ENCODE measurements at regions not wholly inside any gene's neighbourhood (a gene's known extent, or its start where the extent isn't known, plus 50 kb on each side); places are given as distances from the start of the nearest gene placed in this dataset.
"Not testable (repeated sequence)": the region's sequence is repeated elsewhere in the genome, so short reads cannot be mapped to it uniquely, and the experiment has no call there.

DNA sequence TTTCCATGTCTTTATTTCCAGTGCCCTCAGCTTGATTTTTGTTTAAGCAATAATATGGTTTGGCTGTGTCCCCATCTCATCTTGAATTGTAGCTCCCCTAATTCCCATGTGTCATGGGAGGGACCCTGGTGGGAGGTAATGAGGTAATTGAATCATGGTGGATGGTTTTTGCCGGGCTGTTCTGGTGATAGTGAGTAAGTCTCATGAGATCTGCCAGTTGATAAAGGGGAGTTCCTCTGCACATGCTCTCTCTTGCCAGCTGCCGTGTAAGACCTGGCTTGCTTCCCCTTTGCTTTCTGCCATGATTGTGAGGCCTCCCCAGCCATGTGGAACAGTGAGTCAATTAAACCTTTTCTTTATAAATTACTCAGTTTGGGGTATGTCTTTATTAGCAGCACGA is 559.6 kb upstream of the ADAMTS5 start:
- DNase-seq = no peak

DNA sequence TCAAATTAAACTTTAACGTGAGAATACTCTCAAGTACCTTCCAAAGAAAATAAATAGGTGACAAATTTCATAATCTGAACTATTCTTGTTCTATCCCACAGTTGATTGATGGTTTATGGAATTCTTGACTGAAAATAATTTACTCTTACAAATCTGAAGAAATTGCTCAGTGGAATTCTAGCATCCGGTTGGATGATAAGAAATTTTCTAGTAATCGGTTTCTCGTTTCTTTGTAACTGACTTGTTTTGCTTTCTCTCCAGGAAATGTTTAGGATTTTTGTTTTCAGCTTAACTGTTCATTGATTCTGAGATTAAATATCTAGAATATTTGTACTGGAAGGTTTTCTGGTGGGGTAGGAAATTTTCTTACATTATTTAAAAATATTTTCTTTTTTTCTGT is 558.9 kb upstream of the ADAMTS5 start:
- no peak for DNase-seq

DNA sequence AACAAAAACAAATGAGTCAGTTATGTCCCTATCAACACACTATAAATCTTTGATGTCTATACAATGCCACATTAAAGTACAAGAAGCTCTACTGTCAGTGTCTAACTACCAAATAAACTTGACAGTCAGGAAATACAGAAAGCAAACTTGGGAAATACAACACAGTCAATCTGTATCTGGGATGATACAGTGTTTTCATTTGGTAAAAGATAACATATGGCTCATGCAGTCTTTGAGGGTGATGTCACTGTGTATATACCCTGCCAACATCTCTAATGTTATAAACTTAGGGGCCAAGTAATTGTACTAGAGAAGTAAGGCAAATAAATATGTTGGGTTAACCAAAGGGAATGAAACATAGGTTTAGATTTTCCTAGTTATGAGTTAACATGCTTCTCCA is 552.5 kb upstream of the ADAMTS5 start:
- DNase-seq = no peak

DNA sequence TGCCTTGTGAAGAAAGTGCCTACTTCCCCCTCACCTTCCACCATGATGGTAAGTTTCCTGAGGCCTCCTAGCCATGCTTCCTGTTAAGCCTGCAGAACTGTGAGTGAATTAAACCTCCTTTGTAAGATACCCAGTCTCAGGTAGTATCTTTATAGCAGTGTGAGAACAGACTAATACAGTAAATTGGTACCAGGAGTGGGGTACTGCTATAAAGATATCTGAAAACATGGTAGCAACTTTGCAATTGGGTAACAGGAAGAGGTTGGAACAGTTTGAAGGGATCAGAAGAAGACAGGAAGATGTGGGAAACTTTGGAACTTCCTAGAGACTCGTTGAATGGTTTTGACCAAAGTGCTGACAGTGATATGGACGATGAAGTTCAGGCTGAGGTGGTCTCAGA is 550.3 kb upstream of the ADAMTS5 start:
- DNase-seq = not testable (repeated sequence)

DNA sequence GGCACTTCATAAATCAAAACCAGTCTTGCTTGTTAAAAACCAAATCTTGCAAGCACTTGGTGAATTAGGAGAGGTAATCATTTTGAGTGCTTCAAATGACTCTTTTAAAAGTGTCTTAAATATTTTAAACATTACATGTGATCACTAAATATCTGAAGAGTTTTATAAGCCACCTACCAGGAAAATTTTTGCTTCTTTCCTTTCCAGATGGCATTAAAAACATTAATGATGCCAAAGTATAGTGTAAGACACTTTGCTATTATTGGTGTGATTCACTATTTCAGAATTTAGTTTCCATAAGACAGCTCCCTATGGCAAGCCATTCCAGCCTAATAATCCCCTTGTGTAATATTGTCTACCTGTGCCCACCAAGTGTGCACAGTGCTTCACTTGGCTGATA is 548.8 kb upstream of the ADAMTS5 start:
- no peak for DNase-seq

DNA sequence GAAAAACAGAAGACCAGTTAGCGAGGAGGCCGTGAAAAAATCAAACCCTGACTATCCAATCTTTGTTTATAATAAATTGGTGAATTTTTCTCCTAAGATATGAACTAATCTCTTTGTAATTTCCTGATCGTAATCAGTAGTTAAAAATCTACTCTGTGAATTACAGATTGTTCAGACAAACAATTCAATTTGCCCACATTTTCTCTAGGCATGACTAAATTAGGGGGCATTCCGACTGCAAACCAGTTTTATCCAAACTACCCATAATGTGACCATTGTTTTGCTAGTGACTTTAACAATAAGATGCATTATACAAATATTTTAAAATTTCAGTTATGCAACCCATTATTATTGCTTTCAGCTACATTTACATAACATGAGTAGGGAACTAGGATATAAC is 546.9 kb upstream of the ADAMTS5 start:
- DNase-seq = no peak

DNA sequence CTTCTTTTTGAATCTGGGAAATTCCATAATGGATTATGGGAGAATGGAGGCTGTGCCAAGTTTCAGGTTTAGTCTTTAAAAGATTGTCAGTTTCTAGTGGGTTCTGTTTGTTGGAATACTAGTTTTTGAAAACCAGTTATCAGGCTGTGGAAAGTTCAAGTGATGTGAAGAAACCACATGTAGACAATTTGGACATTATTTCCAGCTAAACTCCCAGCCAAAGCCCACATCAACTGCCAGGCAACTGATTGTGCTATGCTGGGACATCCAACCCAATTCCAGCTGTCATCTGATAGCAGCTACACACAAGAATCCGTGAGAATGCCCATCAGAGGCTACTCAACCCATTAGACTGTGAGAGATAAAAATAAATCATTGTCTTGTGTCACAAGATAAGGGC is 546.1 kb upstream of the ADAMTS5 start:
- DNase-seq = no peak

DNA sequence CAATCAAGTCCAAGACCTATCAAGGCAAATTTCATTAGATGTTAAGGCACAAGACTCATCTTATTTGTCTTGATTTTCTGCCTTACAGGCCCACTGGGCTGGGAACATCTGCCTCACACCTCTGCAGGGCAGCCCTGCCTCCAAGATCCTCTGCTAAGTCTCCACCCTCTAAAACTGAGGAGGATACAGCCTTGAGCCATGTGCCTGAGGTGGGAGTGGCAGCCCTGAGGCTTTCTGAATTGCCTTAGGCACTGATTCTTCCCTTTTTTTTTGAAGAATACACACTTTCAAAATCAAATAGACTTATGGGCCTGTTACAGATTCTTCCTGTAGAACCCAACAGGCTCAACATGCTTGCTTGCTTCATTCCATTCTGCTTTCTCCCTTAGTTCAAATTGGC is 544.3 kb upstream of the ADAMTS5 start:
- DNase-seq = no peak

DNA sequence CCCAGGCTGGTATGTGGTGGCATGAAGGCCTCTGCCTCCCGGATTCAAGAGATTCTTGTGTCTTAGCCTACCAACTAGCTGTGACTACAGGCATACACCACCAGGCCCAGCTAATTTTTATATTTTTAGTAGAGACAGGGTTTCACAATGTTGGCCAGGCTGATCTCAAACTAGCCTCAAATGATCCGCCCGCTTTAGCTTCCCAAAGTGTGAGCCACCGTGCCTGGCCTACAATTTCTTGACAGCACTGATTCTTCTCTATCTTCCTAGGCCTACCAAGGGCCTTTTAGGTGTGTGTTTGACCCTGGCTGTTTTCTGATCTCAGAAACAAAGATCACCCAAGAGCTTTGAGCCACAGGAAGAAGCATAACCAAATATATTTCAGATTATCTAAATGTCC is 540.8 kb upstream of the ADAMTS5 start:
- no peak for DNase-seq

DNA sequence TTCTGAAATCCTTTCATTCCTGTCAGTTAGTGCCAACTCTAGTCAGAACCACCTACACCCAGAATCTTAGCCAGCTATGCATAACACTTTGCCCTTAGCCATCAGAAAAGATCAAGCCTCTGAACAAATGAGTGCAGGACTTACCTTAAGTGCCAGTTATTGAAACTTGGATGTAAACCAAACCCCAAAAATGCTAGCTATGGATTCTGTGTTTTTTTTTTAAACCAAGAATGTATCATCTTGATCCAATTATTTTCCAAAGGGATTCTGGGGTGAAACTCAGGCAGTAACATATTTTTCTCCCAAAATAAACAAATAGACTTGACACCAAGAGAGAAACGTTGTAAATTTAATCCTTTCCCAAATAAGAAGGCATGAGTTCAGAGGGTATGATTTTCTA is 538.6 kb upstream of the ADAMTS5 start:
- no peak for DNase-seq

DNA sequence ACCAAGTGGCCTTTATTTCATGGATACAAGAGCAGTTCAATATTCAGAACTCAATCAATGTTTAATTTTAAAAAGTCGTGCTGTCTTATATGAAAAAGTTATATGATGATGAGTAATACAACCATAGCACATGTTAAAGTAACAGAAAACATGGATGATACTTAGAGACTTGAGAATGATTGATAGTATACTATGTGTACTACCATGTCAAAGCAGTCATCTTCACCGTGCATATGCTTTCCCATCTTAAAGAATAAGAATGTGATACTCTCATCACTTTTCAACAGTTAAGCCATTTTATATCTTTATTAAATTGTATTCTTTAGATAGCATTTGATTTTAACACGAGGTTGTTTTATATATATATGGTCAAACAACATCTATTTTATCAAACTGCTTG is 535.9 kb upstream of the ADAMTS5 start:
- no peak for DNase-seq

DNA sequence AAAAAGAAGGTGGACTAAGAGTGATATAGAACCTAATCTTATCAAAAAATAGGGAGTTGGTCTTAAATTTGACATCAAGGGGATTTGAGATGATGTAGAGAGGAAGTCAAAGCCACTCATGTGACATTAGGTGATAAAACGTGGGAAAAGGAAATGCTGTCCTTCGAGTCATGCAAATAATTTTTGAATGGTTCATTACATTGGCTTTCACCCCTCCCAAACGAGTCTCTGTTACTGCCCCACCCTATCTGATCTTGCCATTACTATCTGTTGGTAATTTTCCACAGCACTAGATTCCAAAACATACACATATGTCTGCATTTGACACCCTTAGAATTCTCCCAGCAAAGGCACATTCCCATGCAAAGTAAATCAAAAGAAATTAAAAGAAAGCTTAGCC is 531.1 kb upstream of the ADAMTS5 start:
- no peak for DNase-seq

DNA sequence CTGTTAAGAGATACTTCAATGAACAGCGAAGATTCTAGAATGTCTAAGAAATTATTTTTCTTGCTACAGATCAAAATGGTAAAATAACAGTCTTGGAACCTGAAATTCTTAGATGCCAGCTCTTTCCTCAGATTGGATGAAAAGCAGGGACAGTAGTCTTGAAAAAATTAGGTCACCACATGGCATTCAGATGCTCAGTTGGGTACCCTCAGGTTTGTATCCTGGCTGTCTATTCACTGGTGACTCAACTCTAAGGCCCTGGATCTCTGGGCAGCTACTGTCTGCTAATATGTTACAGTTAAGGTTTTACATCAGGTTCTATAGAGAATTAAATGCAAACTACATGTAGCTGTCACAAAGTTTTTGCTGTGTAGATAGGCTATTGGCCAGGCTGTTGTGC is 528.9 kb upstream of the ADAMTS5 start:
- DNase-seq = no peak

DNA sequence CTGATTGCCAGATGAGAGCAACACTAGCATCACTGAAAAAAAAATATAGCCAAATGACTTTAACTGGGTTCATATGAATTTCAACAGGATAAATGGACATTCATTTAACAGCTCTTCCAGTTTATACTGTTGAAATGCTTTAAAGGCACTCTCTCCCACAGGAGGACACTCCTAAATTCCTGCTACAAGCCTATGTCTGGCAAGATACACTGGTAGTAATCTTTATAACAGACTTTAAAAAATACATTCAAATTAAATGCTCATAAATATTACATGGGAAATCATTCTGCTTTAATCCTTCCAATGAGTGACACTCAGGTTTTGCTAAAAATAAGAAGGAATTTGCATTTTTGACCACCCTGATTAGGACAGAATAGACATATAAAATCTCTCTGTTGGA is 526.7 kb upstream of the ADAMTS5 start:
- no peak for DNase-seq

DNA sequence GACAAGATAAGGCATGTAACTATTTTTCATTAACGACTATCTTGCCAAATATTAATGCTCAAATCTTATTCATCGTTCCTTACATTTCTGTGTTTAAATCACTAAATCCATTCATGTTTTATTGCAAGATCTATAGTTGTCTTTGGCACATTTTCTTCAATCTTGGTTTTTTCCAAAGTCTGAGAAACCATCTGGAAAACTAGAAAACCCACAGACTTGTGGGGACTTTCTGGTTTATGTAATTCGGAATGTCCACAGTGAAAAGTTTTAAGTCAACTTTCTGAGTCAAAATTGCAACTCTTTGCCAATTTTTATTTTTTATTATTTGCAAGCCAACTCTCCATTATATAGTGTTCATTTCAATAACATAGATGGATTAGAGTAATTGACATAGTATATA is 520.8 kb upstream of the ADAMTS5 start:
- DNase-seq = no peak

DNA sequence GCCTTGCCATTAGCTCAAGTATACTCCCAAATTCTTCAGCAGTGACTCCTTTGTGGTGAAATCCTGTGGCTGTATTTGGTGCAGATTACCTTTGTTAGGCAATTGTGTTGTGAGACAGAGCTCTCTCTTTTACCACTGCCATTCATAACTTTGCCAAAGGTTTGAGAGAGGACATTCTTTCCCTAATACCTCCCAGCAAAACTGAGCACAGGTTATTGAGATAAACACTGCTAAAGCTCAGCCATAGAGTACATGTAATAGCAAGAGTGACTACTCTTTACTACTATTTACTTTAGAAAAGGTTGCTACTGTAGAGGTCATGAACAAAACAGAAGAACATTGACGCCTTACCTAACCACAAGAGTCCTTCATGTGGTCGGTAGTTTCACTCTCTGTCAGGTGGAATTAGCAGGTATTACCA is 514.0 kb upstream of the ADAMTS5 start:
- no peak for DNase-seq

DNA sequence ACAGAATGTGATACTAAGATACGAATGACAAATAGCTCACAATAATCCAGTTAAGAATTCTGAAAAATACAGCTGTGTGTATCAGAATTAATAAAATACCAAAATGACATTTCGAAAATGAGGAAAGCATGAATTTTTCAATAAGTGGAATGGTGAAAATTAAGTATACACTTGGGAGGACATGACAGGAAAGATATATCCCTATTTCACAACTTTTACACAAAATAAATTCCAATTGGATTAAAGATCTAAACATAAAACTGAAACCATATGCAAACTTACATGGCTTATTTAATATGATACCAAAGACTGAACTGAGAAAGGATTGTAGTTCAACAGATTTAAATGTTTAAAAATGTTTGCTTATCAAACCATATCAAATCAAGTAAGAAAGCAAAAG is 510.4 kb upstream of the ADAMTS5 start:
- no peak for DNase-seq

DNA sequence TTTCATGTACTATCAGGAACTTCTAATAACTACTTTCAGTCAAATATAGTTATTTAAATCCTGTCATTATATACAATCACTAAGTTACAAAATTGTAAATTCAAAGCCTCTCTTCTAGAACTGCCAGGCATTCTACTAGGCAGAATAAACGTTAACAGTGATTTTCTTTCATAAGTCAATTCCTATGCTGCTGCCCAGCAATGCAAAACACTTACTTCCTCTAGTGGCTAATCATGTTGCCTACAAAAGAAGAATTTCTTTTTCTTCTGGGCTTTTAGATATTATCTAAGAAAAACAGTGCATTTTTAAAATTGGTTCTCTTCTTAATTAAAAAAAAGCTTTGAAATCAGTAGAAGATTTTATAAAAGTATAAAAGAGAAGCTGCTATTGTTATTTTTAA is 509.8 kb upstream of the ADAMTS5 start:
- no peak for DNase-seq

DNA sequence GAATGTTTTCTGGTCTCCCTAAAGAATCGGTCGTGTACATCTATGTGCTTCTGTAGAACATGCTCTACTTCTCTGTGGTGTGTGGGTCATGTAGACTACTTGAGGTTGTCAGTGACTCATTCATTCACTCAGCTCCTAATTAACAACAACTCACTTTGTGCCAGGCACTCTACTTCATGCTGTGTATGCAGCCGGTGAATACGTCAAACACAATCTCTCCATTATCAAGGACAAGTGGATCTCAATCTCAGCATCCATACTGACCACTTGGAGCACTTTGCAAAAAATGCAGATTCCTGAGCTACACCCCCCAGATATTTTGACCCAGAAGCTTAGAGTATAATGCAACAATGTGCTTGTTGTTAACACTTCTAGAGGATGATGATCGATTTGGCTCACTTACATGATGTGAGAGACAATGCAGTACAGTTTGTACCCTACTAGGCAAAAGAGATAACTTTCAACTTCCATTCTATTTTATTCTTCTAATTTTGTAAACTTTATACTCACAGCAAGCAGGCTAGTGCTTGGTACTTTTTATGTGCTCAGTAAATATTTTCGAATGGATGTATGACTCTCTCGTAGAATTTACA is 508.6 kb upstream of the ADAMTS5 start:
- no peak for DNase-seq

DNA sequence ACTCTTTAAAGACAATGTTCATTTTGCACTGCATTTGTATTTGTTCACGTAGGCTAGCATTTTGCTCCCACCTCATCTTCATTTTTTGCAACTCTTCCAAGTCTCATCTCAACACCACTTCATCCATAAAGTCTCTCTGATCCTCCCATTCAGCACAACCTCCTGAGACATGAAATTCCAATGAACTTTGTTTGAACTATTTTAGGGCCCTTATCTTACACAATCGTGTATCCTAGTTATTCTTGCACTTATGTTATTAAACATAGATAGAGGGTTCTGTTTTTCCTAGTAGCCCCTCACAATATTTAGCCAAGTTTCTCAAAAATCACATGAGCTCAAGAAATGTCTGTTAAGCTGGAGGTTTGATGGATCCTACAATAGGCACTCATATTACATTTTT is 500.5 kb upstream of the ADAMTS5 start:
- DNase-seq = no peak

DNA sequence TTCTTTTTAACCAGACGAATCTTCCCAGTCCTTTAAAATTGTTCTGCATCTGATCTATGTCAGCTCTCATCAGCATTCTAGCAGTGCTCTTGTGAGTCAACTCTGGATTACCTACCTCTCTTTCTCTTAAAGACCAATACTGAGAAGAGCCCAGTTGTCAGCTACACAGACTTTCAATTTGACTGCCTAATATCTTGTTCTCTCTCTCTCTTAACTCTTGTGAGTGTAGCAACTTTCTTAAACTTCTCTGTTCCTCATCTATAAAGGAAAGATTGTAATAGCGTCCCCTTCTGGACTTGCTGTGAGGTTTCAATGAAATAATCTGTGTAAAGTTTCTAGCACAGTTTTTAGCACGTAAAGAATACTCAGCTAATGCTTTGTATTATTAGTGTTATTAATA is 499.3 kb upstream of the ADAMTS5 start:
- no peak for DNase-seq

DNA sequence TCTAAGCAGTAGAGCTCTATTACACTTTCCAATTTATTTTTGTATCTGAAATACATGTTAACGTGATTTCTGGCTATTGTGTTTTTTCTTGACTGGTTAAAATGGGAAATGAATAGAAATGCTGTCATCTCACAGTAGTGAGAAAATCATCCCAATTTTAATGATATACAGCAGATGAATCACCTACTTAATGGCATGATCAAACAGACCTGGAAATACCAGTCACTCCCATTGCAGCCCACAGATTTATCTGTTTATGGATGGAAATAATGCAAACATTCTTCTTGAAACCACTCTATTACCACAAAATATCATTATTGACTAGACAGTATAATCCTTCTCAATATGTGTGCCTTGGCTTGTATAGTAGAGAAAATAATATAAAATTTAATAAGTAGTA is 497.8 kb upstream of the ADAMTS5 start:
- no peak for DNase-seq

DNA sequence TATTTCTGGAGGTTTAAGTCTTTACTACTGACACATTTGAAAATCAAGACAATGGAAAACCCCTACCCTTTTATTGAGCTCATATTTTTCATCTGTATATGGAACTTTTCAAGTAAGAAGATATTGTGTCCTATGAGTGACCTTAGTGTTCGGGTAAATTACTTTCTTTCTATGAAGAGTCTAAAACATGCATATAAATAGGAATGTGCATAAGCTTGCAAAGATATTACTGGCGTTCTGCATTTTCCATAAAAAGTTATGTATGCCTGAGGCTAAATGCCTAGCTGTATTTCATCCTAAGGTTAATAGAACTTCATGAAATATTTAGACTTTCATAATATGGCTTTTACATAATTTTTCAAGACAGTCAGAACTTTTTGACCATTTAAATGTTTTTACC is 495.8 kb upstream of the ADAMTS5 start:
- no peak for DNase-seq

DNA sequence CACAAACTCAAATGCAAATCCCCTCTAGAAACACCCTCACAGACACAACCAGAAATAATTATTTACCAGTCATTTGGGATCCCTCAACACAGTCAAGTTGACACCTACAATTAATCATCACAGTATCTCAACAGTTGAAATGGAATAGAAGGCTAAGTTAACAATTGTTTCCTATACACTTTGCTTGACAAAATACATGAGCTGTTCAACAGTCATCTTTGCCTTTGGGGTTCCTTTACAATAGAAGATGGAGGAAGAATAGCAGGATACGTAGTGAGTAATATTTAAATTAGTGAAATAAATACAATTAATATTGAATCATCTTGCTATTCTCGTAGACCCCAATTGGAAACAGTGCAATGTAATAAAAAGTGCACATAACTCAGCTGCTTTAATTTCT is 487.3 kb upstream of the ADAMTS5 start:
- no peak for DNase-seq

DNA sequence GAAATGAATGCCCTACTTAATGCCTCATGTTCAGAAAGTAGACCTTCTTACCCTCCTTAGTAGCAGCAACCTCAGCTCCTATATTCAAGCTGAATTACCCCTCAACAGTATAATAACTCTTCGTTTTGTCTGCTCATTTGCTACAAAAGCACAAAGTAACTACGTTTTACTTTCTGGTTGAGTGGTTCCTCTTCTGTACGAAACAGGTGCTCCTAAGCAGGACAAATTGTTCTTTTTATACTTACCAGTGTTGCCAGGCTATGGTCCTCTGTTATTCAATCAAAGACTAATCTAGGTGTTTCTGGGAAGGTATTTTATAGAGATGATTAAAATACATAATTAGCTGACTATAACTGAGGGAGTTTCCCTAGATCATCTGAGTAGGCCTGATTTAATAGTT is 484.2 kb upstream of the ADAMTS5 start:
- no peak for DNase-seq

DNA sequence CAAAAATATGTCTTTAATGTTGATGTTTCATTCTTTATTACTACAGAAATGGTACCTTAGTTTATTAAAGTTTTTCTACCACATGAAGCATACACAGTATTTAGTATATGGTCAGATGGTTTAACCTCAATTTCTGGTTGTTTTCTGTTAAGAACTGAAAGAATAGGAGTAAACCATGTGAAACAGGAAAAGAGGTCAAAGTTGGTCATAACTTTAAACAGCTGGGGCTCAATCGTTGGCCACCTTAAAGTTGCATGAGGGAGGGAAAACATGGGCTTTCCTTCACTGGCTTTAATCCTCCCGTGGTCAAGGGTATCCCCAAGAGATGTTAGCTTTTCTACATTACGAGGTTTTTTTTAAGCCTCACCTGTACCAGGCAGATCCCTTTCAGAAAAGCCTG is 483.3 kb upstream of the ADAMTS5 start:
- DNase-seq = no peak

All from islet precursor cell (in vitro differentiated cells).